HG02884 (cell line): ENCODE measurements at regions not wholly inside any gene's neighbourhood (a gene's known extent, or its start where the extent isn't known, plus 50 kb on each side); places are given as distances from the start of the nearest gene placed in this dataset.

Source experiments
- ATAC-seq: cut with Tn5 transposase; IDR thresholded peaks from one replicate; pipeline ENCODE4 v1.9.1; 2021; ENCODE audit warnings: mild to moderate bottlenecking, moderate library complexity; ENCODE audit not compliant: unreplicated experiment

DNA sequence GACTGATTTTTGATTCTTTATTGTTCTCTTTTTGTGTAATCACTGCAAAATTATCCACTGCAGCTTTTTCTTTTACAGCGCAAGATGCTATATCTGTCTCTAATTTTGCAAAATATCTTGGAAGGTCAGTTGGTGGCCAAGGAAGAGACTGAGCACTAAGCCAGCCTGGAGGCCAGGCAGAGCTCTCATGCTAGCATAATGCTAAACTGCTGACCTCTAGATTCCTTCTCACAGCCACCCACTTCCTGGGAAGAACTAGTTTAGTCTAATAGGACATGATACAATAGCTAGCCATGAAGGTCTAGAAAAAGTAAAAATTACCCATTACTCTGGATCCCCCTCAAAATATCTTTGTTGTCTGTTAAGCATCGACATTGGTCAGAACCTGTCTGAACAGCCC lies 227.2 kb upstream of the ARHGAP20 start:
- ATAC-seq: no peak

- no peak for ATAC-seq
These were observed 222.9 kb upstream of the ARHGAP20 start for GRCh38 chr11:110935018-110935640.

- no peak for ATAC-seq
These were observed 216.9 kb upstream of the ARHGAP20 start for GRCh38 chr11:110929129-110929528.

GRCh38 chr11:110928391-110928790 lies 216.2 kb upstream of the ARHGAP20 start:
- no peak for ATAC-seq

GRCh38 chr11:110921742-110922521 lies 209.7 kb upstream of the ARHGAP20 start:
- ATAC-seq: no peak

GRCh38 chr11:110919241-110919922 lies 207.1 kb upstream of the ARHGAP20 start:
- no peak for ATAC-seq

- no peak for ATAC-seq
These were observed 206.1 kb upstream of the ARHGAP20 start for GRCh38 chr11:110918351-110918750.

DNA sequence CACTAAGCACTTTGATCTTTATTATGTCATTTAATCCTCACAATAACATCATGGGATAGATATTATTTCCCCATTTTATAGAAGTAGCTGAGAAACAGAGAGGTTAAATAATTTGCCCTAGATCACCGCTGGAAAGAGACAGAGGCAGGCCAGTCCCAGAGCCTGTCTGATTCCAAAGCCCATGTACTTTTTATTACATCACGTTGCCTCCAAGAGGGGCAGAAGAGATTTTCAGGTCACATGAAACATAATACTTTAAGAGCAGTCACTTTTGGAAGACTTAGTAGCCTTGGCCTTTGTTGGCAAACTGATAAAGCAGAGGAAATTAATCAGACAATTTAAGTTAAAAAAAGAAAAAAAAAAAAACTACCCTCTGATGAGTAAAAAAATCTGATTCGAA lies 200.2 kb upstream of the ARHGAP20 start:
- ATAC-seq: no peak

DNA sequence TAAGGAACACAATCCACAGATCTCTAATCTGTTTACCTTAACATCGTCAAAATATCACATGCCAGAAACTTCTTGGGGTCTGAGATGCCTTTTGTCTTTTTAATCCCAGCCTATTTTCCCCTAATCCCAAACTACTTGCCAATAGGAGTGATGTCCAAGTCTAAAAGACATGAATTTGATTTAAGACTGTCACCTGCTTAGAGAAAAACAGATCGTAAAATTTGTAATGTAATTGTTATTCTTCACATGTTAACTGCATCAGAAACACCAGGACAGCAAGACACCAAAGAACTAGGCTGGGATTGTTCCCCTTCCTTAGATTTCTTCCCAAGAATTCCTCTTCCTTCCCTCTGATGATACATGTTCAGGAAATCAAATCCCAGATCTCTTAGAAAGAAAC lies 198.1 kb upstream of the ARHGAP20 start:
- no peak for ATAC-seq

DNA sequence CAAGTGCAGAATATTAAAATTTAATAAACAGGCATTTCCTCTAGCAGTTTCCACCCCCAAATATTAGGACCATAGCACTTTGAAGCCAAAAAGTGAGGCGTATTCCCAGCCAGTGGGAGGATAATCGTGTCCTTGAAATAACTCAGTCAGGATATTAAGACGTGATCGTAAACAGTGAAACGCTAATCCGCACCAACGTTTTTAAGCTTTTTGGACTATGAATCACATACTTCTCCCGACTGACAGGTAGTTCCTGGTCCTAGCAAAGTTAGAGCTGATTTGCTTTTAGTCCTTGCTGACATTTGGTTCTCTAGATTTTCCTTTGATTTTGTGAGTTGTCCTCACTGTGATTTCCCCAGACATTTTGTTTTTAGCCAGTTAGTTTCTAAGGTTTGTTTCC lies 197.1 kb upstream of the ARHGAP20 start:
- ATAC-seq: no peak

DNA sequence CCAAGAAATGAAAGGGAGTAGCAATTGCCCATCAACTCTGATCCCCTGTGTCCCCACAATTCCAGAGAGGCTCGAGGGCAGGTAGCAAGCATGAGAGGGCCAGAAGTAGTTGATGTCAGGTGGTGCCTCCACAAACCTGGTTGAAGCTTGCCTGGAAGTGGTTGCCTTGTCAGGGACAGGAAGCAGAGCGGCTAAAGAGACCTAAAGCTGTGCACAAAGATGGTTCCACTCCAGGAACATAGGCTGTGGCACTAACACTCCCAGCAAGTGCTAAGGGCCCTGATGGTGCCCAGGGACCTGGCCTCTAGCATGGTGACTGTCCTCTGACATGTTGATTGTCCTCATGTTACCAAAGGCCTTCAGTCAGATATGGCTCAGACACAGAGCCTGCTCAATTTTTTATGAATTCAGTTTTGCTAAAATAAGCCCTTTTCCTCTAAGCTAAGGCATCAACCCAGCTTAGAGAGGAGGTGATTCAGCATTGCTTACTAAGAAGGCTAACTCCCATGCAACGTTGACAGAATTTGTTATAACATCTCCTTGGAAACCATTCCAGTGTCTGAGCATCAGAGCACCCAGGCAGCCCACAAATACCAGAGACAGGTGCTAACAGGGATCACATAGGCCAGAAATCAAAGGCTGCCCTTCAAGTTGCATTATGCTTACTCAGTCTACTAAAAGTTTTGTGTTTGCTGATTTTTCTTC lies 196.3 kb upstream of the ARHGAP20 start:
- no peak for ATAC-seq

DNA sequence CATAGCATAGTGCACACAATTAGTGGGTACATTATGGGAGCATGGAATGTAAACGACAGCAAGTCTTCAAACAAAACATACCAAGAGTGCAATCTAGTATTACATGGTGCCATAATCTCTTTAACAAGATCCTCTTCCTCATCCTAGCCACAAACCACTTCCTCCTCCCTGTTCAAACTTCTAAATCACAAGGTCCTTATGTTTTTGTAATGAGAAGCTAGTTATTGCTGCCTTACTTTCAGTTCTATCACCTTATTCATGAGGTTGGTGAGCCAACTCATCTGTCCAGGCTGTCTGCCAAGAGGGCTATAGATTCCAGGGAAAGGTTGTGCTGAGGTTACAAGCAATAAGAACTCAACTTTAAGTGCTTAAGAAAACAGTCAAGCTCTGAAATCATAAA lies 195.4 kb upstream of the ARHGAP20 start:
- ATAC-seq: no peak

- no peak for ATAC-seq
These were observed 191.6 kb upstream of the ARHGAP20 start for GRCh38 chr11:110903830-110904229.

- ATAC-seq: no peak
These were observed 191.1 kb upstream of the ARHGAP20 start for GRCh38 chr11:110903378-110903777.

- no peak for ATAC-seq
These were observed 189.2 kb upstream of the ARHGAP20 start for GRCh38 chr11:110901441-110901840.

DNA sequence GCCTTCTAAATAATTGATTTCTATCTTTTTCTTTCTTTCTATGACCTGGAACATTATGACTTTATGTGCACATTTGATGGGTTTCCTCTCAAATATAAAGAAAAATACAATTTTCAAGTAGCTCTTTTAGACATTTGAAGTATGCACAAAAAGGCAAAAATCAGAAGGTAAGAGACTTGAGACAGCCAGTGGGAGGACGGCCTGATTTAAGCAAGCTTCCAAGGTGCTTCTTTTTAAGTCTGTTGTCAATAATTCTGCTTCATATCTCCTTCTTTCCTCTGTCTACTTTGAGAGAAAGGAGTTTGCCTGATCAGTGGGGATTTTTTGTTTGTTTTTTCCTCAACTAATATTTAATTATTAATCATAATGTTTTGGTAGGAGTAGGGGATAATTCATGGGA lies 188.2 kb upstream of the ARHGAP20 start:
- no peak for ATAC-seq

GRCh38 chr11:110897035-110897434 lies 184.8 kb upstream of the ARHGAP20 start:
- ATAC-seq: no peak

DNA sequence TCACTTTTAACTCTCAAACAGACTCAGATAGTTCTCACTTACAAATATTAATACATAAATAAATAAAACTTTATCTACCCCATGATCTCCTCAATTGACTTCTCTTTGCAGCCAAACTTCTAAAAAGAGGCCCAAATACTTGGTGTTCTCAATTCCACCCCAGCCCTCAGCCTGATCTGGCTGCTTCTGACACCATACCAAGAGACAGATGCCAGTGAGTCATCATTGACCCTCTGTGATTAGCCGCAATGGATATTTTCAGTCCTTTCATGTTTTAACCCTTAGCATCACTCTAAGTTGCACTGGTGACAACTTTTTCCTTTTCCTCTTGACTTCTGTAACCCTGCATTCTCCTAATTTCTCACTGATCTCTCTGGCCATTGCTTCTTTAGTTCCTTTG lies 184.1 kb upstream of the ARHGAP20 start:
- ATAC-seq: no peak

GRCh38 chr11:110894224-110894623 lies 182.0 kb upstream of the ARHGAP20 start:
- ATAC-seq: no peak

GRCh38 chr11:110892741-110893285 lies 180.6 kb upstream of the ARHGAP20 start:
- ATAC-seq: no peak

DNA sequence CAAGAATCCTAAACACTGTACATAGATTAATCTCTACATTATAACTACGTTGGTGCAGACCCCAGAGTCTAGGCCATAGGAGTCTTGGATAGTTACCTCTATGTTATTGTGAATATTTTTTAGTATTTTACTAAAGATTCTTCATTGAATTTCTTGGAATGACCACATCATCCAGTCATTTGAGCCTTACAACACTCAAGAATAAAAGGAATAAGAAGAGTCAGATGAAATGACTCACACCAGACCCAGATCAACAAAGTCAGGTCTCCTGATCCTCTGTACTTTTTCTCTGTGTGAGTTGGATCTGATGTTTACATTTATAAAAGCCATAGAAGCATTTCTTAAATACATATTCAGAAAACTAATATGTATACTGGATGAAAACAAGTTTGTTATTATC lies 179.2 kb upstream of the ARHGAP20 start:
- no peak for ATAC-seq
